HG02678 (cell line): ENCODE measurements at regions not wholly inside any gene's neighbourhood (a gene's known extent, or its start where the extent isn't known, plus 50 kb on each side); places are given as distances from the start of the nearest gene placed in this dataset.

ENCODE experiments used
- ATAC-seq: cut with Tn5 transposase; IDR thresholded peaks from one replicate; pipeline ENCODE4 v1.9.1; 2021; ENCODE audit warnings: mild to moderate bottlenecking, moderate library complexity; ENCODE audit not compliant: unreplicated experiment

DNA sequence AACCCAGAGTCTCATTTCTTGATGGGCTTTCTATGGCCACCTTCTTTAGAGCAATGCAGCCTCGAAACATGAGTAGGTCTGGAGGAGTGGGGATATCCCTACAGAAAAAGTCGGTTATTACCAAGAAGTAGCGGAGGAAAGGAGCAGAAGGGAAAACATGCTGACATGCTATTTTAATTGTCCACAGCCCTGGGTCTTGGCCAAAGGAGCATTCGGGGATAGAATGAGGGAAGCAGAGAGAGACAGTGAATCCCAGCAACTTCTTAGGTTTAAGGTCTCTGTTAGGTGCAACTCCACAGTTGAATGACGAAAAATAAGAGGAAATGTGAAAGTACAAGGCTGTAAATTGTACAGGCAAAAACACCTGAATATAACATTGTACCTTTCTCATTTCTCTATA, 506.7 kb upstream of the CDH18 start:
- no peak for ATAC-seq

DNA sequence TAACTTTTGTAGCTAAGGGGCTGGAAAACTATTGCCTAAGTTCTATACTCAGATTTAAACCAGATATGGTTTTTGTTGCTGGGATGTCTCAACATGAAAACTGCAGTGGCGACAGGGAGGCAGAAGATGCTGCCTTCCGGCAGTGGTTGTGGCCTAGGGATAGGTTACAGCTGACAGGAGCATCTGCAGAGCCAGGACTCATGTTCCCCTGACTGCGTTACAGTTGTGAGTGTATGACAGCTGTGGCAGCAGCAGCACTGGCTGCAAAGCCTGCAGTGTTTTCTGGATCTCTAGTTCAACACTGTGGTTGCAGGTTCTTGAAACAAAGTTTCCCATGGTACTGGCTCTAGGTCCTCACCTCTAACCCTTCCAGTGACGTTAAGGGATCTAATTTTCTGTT, 498.8 kb upstream of the CDH18 start:
- no peak for ATAC-seq

DNA sequence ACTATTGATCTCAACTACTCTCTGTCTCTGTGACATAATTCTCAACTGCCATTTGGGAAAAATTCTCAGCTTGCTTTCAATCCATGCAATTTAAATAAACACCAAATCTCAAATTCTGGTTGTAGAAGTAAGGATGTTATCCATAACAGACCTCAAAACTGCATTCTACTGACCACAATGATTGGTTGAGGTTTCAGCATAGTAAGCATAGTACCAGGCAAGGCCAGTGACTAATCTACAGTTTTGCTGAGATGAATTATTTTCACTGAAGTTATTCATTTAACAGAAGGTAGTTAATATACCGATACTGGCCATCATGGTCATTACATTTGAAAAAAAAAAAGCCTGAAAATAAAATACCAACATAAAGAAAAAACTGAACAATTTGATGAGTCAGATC, 488.0 kb upstream of the CDH18 start:
- no peak for ATAC-seq

DNA sequence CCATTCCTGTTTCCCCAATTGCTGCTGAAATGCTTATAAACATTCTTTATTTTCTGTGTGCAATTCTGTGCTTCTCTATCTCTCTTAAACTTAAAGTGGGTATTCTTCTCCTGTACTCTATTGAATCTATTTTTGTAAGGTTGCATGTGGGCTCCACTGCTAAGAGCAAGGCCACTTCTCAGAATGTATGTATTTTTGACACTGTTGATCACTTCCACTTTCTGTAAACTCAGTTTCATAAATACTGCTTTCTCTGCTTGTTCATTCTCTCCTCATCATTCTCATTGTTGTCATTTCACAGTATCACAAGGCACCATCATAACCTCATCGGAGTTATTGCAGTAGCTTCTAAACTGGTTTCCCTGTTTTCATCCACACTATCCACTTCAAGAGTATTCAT, 483.0 kb upstream of the CDH18 start:
- no peak for ATAC-seq

DNA sequence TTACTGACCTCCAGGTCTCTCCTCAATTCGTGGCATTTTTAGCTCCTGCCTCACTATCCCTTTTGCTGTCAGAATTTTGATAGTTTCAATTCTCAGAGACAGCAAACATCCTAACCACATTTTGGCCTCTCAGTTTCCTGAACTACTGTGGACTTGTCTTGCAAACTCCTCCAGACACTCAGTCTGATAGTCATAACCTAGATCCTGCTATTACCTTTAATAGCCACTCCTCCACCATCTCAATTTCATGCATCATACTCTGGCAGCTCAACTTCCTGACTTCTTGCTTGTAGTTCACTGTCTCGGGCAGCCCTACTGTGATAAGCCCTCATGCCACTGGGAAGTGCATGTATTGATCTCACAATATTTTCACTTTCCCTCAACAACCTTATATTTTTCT, 481.8 kb upstream of the CDH18 start:
- ATAC-seq: no peak

DNA sequence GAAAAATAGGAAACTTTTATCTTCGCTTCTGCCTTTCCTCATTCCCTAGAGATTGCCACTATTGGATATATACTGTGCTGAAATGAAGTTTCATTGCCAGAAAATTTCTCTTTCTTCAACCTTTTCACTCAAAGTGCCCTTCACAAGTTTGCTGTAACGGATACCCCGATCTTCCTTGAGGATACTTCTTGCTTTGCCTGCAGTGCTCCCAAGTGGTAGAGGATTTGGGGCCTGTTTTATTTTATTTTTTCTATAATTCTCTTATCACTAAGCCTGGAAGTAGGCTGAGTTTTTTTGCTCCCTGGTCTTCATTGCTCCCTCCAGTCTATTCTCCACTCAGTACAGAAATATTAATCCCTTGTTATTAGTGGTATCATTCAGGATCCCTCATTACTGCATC, 481.4 kb upstream of the CDH18 start:
- ATAC-seq: no peak

DNA sequence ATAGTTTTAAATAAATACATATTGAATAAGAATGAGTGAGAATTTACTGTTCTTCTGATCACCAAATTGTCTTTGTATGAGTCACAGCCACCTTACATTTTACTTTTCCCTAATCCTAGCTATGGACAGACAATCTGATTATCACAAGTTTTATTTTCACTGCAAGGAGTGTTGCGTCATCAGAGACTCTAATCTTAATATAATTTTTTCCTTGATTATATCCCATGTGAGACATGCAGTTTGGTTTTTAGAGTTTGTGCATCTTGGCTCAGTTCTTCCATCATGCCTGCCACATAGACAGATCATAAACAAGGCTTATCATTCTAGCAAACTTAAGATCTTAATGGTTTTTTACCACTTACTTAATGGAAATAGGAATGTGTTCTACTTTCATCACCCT, 478.5 kb upstream of the CDH18 start:
- ATAC-seq: no peak

DNA sequence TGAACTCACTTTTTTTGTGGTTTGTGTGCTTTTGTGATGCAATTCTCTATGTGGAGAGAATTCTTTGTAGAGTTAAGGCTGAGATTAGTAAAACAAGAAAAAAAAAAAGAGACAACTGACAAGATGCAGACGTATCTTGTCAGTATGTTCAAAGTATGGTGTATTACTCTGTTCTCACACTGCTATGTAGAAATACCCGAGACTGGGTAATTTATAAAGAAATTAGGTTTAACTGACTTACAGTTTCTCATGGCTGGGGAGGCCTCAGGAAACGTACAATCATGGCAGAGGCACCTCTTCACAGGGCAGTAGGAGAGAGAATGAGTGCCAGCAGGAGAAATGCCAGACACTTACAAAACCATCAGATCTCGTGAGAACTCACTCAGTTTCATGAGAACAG, 475.2 kb upstream of the CDH18 start:
- ATAC-seq: no peak

DNA sequence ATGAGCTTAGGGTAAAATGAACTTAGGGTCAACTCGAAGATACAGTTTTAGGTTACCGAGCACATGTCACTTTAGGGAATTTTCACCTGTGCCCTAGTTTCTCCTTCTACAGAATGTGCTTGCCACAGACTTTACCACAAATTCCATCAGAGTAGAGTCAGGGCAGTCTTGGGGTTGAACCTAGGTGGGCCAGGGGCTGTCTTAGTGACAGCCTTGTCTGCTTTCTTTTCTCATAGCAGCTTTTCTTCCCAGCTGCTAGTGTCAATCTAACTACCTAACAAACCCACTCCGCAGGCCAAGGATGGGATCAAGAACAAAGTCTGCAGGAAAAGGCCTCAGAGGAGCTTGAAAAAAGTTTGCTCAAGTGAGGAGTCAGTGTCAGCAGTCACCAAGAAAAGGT, 458.1 kb upstream of the CDH18 start:
- no peak for ATAC-seq

DNA sequence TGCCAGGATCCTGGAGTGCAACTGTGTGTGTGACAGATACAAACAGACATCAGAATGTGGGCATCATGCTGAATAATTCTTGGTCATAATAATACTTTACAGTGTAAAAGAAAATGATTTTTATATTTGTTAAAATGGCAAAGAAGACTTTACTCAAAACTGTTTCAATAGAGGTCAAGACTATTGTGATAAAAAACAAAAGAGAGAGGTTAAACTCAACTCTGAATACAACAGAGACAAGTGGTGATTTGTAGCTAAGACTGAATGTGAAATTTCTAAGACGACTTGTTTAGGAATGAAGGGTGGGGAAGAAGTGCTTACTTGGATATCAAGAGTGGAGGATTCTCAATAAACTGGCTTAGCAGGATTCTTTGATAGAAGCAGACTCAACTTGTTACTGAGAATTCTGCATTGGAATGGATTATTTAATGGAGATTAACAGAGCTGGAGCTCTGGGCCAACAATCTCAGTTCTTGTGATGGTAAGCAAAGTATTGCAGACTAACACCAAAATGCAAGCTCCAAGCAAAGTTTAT, 457.4 kb upstream of the CDH18 start:
- no peak for ATAC-seq

DNA sequence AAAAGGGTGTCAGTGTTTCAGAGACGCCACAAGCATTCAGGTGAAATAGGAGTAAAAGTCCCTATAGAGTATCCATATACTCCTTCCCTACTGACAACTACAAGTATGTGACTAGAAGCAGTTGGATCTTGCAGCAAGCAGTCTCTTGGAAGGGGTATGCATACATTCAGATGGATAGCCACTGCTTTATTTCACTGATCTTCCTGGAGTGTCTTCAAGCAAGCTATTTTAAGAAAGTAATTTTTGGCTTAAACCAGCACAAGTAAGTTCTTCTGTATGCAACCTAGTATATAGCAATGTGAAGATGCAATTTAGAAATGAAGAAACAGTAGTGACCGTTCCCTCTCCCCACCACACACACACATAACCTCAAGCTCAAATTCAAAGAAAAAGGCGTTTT, 446.8 kb upstream of the CDH18 start:
- ATAC-seq: no peak

DNA sequence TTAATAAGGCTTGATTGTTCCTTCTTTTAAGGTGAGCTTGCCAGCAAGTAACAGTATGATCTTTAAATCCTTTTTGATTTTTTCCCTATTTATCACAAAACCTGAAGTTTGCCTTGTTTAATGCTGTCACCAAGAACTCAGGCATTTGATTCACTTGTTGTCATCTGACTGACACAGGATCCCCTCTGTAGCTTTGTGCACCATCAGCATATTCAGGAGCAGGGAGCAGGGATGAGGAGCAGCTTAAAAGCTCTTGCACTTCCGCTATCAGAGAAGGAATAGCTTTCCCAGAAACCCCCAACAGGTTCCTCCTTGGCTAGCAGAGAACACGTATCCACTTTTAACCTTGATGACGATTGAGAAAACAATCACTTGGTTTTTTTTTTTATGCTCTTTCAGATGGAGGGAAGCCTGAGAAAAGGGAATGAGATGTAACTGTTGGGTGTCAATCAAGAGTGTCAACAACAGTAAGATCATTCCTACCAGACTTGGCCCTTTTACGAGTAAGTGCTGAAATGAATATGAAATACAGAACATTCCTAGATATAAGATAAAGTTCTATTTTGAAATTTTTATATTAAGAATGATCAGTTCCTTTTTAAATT, 433.1 kb upstream of the CDH18 start:
- no peak for ATAC-seq
